OCI-LY3 (cell line): ENCODE measurements at regions not wholly inside any gene's neighbourhood (a gene's known extent, or its start where the extent isn't known, plus 50 kb on each side); places are given as distances from the start of the nearest gene placed in this dataset.

Source experiments
- H2AFZ ChIP-seq: fragments of 200-600, 300-600 bp; shearing (Covaris generic); 2 replicates; pipeline ENCODE4 v1.6.0; 2014; ENCODE audit warnings: antibody characterized with exemption, low read depth, low read length
- H3K27ac ChIP-seq: fragments of 200-600, 300-600 bp; sonication (generic); 2 replicates; pipeline ENCODE4 v1.5.1; 2014; ENCODE audit warnings: mild to moderate bottlenecking, low read length, moderate library complexity, mixed read lengths
- H3K27me3 ChIP-seq: fragments of 200-600, 300-600 bp; sonication (generic); 2 replicates; pipeline ENCODE4 v1.6.1; 2014; ENCODE audit warnings: low read depth, low read length, mixed read lengths
- H3K36me3 ChIP-seq: fragments of 200-600, 300-600 bp; sonication (generic); replicated peaks from 2 replicates; pipeline ENCODE3; 2014; ENCODE audit warnings: low read depth, low read length, mixed read lengths
- H3K4me1 ChIP-seq: fragments of 300-600, 200-600 bp; sonication (generic); 2 replicates; pipeline ENCODE4 v1.6.1; 2014; ENCODE audit warnings: low read length, mixed read lengths
- H3K4me2 ChIP-seq: fragments of 200-600, 300-600 bp; sonication (generic); 2 replicates; pipeline ENCODE4 v1.6.1; 2014; ENCODE audit warnings: low read length, mixed read lengths
- H3K4me3 ChIP-seq: fragments of 300-600, 200-600 bp; sonication (generic); 2 replicates; pipeline ENCODE4 v1.5.1; 2014; ENCODE audit warnings: antibody characterized with exemption, mild to moderate bottlenecking, low read length, moderate library complexity
- H3K79me2 ChIP-seq: fragments of 300-600, 200-600 bp; shearing (Covaris generic); 2 replicates; pipeline ENCODE4 v1.6.1; 2014; ENCODE audit warnings: mild to moderate bottlenecking, low read length, mixed read lengths
- H3K9ac ChIP-seq: fragments of 300-600, 200-600 bp; shearing (Covaris generic); 2 replicates; pipeline ENCODE4 v1.6.0; 2014; ENCODE audit warnings: mild to moderate bottlenecking, low read length, moderate library complexity
- H3K9me3 ChIP-seq: fragments of 200-600, 300-600 bp; shearing (Covaris generic); 2 replicates; pipeline ENCODE4 v1.6.1; 2014; ENCODE audit warnings: low read length, mixed read lengths; ENCODE audit not compliant: insufficient read depth
- H4K20me1 ChIP-seq: fragments of 200-600, 300-600 bp; sonication (generic); 2 replicates; pipeline ENCODE4 v1.6.1; 2016; ENCODE audit warnings: low read length, mixed read lengths; ENCODE audit not compliant: insufficient read depth
- EZH2phosphoT487 ChIP-seq: fragments of 200-600 bp; shearing (Covaris generic); IDR thresholded peaks from 2 replicates; pipeline ENCODE4 v1.6.1; 2018; ENCODE audit warnings: antibody characterized with exemption, mixed run types, low read depth
- TF ChIP-seq, protein P1 (sequence below): fragments of 200-600, 300-600 bp; sonication (generic); IDR thresholded peaks from 2 replicates; pipeline ENCODE4 v1.5.1; 2014; ENCODE audit warnings: antibody characterized with exemption, low read length, low read depth

DNA sequence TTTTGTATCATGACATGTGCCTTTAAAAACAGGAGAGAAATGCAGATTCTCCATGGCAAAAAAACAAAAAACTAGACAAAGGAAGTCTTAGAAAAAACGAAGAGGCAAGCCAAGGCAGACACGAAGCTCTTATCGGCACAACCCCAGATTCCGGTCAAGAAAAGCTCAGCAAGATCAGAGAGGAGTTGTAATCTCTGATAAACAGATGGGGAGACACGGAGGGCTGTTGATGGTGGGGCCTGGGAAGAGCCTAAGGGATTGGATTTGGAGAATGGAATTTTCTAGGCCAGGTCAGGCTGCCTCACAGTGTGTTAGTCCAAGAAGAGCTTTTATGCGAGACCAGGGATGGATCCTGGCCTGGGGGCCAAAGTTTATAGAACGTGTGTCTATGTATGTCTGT lies 96.2 kb upstream of the AKT3 start:
- no peaks in the 10 kb centered on the region for H4K20me1 ChIP-seq
- TF ChIP-seq, protein P1, sequence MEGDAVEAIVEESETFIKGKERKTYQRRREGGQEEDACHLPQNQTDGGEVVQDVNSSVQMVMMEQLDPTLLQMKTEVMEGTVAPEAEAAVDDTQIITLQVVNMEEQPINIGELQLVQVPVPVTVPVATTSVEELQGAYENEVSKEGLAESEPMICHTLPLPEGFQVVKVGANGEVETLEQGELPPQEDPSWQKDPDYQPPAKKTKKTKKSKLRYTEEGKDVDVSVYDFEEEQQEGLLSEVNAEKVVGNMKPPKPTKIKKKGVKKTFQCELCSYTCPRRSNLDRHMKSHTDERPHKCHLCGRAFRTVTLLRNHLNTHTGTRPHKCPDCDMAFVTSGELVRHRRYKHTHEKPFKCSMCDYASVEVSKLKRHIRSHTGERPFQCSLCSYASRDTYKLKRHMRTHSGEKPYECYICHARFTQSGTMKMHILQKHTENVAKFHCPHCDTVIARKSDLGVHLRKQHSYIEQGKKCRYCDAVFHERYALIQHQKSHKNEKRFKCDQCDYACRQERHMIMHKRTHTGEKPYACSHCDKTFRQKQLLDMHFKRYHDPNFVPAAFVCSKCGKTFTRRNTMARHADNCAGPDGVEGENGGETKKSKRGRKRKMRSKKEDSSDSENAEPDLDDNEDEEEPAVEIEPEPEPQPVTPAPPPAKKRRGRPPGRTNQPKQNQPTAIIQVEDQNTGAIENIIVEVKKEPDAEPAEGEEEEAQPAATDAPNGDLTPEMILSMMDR = no peak
- no peak for TF ChIP-seq EZH2phosphoT487
- no peak overlapping the region for H3K4me3 ChIP-seq
- no peaks in the 10 kb centered on the region for H3K36me3 ChIP-seq
- H3K9me3 ChIP-seq = no peaks in the 10 kb centered on the region
- H3K4me1 ChIP-seq = no peaks in the 10 kb centered on the region
- no peak overlapping the region for H3K27ac ChIP-seq
- no peak overlapping the region for H2AFZ ChIP-seq
- H3K4me2 ChIP-seq = no peak overlapping the region
- no peak overlapping the region for H3K9ac ChIP-seq
- peaks cover 7% of the 10 kb centered on the region; the same call in 1 of the 2 replicates for H3K27me3 ChIP-seq
- H3K79me2 ChIP-seq = no peaks in the 10 kb centered on the region

DNA sequence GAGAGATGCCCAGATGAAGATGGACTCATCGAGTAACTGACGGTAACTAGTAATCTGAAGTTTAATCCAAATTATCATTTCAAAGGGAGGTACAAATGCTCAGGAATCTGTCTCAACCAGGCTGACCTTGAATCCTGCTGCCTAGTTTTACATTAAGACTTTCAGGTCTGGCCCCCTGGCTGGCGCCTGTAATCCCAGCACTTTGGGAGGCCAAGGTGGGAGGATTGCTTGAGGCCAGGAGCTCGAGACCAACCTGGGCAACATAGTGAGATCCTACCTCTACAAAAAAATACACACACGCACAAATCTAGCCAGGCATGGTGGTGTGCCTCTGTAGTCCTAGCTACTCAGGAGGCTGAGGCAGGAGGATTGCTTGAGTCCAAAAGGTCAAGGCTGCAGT lies 95.7 kb upstream of the AKT3 start:
- Histone ChIP-seq H3K4me3 (no peak overlapping the region), H2AFZ (no peak overlapping the region), H3K4me1 (no peaks in the 10 kb centered on the region), H3K4me2 (no peak overlapping the region), H4K20me1 (no peaks in the 10 kb centered on the region), H3K36me3 (no peaks in the 10 kb centered on the region), H3K9me3 (no peaks in the 10 kb centered on the region), H3K79me2 (no peaks in the 10 kb centered on the region), H3K9ac (no peak overlapping the region), H3K27ac (no peak overlapping the region), H3K27me3 (peaks cover 12% of the 10 kb centered on the region)
- TF ChIP-seq, protein P1 = no peak
- TF ChIP-seq EZH2phosphoT487 = no peak

DNA sequence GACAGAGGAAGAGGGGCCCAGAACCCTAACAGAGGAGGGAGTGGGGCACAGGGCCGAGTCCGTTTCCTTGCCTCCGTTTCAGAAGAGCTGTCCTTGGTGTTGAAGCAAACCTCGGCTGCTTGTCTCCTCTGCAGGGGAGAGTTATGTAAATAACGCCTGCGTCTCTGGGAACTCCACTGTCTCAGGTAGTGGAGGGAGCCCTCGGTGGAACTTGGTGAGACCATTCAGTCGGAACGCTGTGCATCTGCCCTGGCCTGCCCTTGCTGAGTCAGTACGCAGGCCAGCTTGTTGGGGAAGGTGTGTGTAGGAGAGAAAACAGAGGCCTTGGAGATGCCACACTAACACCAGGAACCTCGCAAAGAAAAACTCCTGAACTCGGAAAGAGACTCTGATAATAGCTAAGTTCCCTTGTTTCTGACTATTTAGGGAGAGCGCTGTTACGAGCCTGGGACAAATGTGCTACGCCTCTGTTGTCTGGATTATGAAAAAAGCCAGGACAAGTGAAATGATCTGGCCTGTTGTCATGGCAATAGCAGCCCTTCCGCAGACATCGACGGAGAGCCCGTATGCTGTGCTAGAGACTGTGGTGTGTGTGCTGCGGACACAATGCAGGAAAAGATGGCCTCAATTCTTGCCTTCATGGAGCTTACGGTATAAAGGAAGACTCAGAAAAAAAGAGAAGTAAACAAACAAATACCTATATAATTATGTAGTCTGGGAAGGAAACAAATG lies 94.6 kb upstream of the AKT3 start:
- Histone ChIP-seq H3K79me2 (no peaks in the 10 kb centered on the region), H3K4me2 (no peak overlapping the region), H2AFZ (no peak overlapping the region), H4K20me1 (no peaks in the 10 kb centered on the region), H3K9me3 (no peaks in the 10 kb centered on the region), H3K9ac (no peak overlapping the region), H3K4me1 (no peaks in the 10 kb centered on the region), H3K36me3 (no peaks in the 10 kb centered on the region), H3K27me3 (peaks cover 17% of the 10 kb centered on the region), H3K4me3 (no peak overlapping the region), H3K27ac (no peak overlapping the region)
- TF ChIP-seq, protein P1 = no peak
- TF ChIP-seq EZH2phosphoT487 = no peak

- Histone ChIP-seq H3K36me3 (no peaks in the 10 kb centered on the region), H3K9me3 (no peaks in the 10 kb centered on the region), H3K27me3 (peaks cover 20% of the 10 kb centered on the region), H3K4me3 (no peak overlapping the region), H4K20me1 (no peaks in the 10 kb centered on the region), H3K9ac (no peak overlapping the region), H2AFZ (no peak overlapping the region), H3K4me2 (no peak overlapping the region), H3K27ac (no peak overlapping the region), H3K79me2 (no peaks in the 10 kb centered on the region), H3K4me1 (peaks cover 2% of the 10 kb centered on the region; the same call in 1 of the 2 replicates)
- TF ChIP-seq, protein P1 = no peak
- no peak for TF ChIP-seq EZH2phosphoT487
Observed at GRCh38 chr1:243943671-243944428, 93.8 kb upstream of the AKT3 start.
